ACHN (cell line): ENCODE measurements at regions not wholly inside any gene's neighbourhood (a gene's known extent, or its start where the extent isn't known, plus 50 kb on each side); places are given as distances from the start of the nearest gene placed in this dataset.
"Not testable (repeated sequence)": the region's sequence is repeated elsewhere in the genome, so short reads cannot be mapped to it uniquely, and the experiment has no call there.

Experiments used
- DNase-seq: peaks from one replicate; pipeline ENCODE4 v3.0.0-alpha.2; 2015
- in situ Hi-C: cut with HindIII; loops from 2 replicates; pipeline ENCODE4 v1.10.0; 2017; ENCODE audit warnings: low sequenced_read_pairs, low pct_ligation_motif_present, low pct_unique_long_range_greater_than_20kb

GRCh38 chr18:38525039-38525438, 959.4 kb upstream of the CELF4 start:
- no peak for DNase-seq

GRCh38 chr18:38520786-38521185, 955.2 kb upstream of the CELF4 start:
- in situ Hi-C loops, result no loop called here
- no peak for DNase-seq

More at GRCh38 chr18:38525039-38525438, 959.4 kb upstream of the CELF4 start:
- in situ Hi-C loops, result no loop called here

- in situ Hi-C loops, result no loop called here
- DNase-seq, result no peak
Observed at GRCh38 chr18:38502539-38502938, 936.9 kb upstream of the CELF4 start.

- no peak for DNase-seq
- in situ Hi-C loops, result no loop called here
Observed at GRCh38 chr18:38497266-38497665, 931.7 kb upstream of the CELF4 start.

GRCh38 chr18:38496222-38496793, 930.7 kb upstream of the CELF4 start:
- no peak for DNase-seq
- in situ Hi-C loops, result no loop called here

GRCh38 chr18:38494065-38494464, 928.5 kb upstream of the CELF4 start:
- in situ Hi-C loops, result no loop called here
- DNase-seq, result no peak

- in situ Hi-C loops, result no loop called here
- DNase-seq, result no peak
Observed at GRCh38 chr18:38491195-38491594, 925.6 kb upstream of the CELF4 start.

GRCh38 chr18:38489721-38490120, 924.1 kb upstream of the CELF4 start:
- DNase-seq, in situ Hi-C loops: not testable (repeated sequence)

- DNase-seq, result no peak
- in situ Hi-C loops, result no loop called here
Observed at GRCh38 chr18:38487521-38487920, 921.9 kb upstream of the CELF4 start.

GRCh38 chr18:38483326-38483725, 917.7 kb upstream of the CELF4 start:
- in situ Hi-C loops, result no loop called here
- no peak for DNase-seq

- in situ Hi-C loops, result no loop called here
- DNase-seq, result no peak
Observed at GRCh38 chr18:38481576-38481975, 916.0 kb upstream of the CELF4 start.

GRCh38 chr18:38475686-38476085, 910.1 kb upstream of the CELF4 start:
- DNase-seq, result no peak
- in situ Hi-C loops, result no loop called here

- in situ Hi-C loops, result no loop called here
- DNase-seq, result no peak
Observed at GRCh38 chr18:38473535-38473934, 907.9 kb upstream of the CELF4 start.

- in situ Hi-C loops, result no loop called here
- DNase-seq, result no peak
Observed at GRCh38 chr18:38470421-38470820, 904.8 kb upstream of the CELF4 start.

- DNase-seq, result no peak
- in situ Hi-C loops, result no loop called here
Observed at GRCh38 chr18:38466426-38466825, 900.8 kb upstream of the CELF4 start.

GRCh38 chr18:38464024-38464423, 898.4 kb upstream of the CELF4 start:
- in situ Hi-C loops, result no loop called here
- no peak for DNase-seq

- DNase-seq, result no peak
- in situ Hi-C loops, result no loop called here
Observed at GRCh38 chr18:38460657-38461056, 895.1 kb upstream of the CELF4 start.

GRCh38 chr18:38459131-38459994, 893.8 kb upstream of the CELF4 start:
- DNase-seq, result no peak

GRCh38 chr18:38458698-38459097, 893.1 kb upstream of the CELF4 start:
- no peak for DNase-seq
- in situ Hi-C loops, result no loop called here

More at GRCh38 chr18:38459131-38459994, 893.8 kb upstream of the CELF4 start:
- in situ Hi-C loops, result no loop called here

- in situ Hi-C loops, result no loop called here
Observed at GRCh38 chr18:38456253-38456652, 890.7 kb upstream of the CELF4 start.

More at GRCh38 chr18:38456253-38456652, 890.7 kb upstream of the CELF4 start:
- DNase-seq, result no peak
